ENCODE measurements at regions not wholly inside any gene's neighbourhood (a gene's known extent, or its start where the extent isn't known, plus 50 kb on each side); places are given as distances from the start of the nearest gene placed in this dataset.

DNA sequence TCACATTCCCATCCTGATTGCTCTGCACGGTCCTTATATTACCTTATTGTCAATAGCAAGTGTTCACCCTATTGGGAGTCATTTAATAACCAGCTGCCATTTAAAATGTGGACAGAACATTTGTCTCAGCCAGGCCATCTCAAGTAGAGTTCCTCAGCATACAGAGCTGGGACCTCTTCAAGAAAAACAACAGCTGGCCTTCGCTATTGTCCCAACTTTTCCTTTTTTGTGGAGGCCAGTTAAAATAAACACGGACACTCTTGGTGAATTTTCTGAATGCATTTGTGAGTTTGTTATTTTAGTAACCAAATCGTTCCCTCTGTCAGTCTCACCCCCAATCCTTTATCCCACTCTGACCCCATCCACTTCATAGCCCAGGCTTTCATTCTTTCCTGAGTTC lies 395.3 kb upstream of the PITX2 start:
- Histone ChIP-seq H3K4me3 (no peak overlapping the region), H3K9me3 (no peaks in the 10 kb centered on the region), H3K27me3 (no peaks in the 10 kb centered on the region), H3K36me3 (no peaks in the 10 kb centered on the region), H3K27ac (no peak overlapping the region), H3K4me1 (no peaks in the 10 kb centered on the region)
- FAIRE-seq = no peak
- 41 to 49% methylated on average over 4 of the region's 4 CpGs for WGBS, 2 donors
- no peak for ATAC-seq
- TF ChIP-seq, protein P1, sequence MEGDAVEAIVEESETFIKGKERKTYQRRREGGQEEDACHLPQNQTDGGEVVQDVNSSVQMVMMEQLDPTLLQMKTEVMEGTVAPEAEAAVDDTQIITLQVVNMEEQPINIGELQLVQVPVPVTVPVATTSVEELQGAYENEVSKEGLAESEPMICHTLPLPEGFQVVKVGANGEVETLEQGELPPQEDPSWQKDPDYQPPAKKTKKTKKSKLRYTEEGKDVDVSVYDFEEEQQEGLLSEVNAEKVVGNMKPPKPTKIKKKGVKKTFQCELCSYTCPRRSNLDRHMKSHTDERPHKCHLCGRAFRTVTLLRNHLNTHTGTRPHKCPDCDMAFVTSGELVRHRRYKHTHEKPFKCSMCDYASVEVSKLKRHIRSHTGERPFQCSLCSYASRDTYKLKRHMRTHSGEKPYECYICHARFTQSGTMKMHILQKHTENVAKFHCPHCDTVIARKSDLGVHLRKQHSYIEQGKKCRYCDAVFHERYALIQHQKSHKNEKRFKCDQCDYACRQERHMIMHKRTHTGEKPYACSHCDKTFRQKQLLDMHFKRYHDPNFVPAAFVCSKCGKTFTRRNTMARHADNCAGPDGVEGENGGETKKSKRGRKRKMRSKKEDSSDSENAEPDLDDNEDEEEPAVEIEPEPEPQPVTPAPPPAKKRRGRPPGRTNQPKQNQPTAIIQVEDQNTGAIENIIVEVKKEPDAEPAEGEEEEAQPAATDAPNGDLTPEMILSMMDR (IDR thresholded peaks at IDR 0.05) = no peak
- DNase-seq = no peak
- intact Hi-C loops (cut with DNase I) = no loop called here

DNA sequence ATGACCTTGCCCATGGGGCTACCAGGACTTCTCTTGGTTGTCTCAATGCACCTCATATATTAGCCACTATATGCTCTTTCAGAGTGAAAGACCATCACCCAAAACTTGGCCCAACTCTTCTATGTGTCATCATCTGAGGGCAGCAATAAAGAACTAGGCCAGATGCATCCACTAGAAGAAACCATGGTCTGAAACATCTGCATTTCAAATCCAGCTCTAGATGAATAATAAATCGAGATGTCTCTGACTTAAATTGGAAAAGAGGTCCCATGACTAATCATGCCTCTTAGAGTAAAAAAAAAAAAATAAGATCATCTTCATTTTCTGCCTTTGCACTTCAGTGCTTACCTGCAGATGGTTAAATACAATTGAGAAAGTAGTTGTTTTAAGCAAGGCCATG lies 397.6 kb upstream of the PITX2 start:
- Histone ChIP-seq H3K4me3 (no peak overlapping the region), H3K36me3 (no peaks in the 10 kb centered on the region), H3K4me1 (no peaks in the 10 kb centered on the region), H3K27me3 (no peaks in the 10 kb centered on the region), H3K27ac (no peak overlapping the region), H3K9me3 (no peaks in the 10 kb centered on the region)
- ATAC-seq (no peak), DNase-seq (no peak), FAIRE-seq (no peak)
- TF ChIP-seq, protein P1 (IDR thresholded peaks at IDR 0.05) = no peak
- 55 to 71% methylated on average over 1 of the region's 1 CpG for WGBS, 2 donors
- intact Hi-C loops (cut with DNase I) = no loop called here

DNA sequence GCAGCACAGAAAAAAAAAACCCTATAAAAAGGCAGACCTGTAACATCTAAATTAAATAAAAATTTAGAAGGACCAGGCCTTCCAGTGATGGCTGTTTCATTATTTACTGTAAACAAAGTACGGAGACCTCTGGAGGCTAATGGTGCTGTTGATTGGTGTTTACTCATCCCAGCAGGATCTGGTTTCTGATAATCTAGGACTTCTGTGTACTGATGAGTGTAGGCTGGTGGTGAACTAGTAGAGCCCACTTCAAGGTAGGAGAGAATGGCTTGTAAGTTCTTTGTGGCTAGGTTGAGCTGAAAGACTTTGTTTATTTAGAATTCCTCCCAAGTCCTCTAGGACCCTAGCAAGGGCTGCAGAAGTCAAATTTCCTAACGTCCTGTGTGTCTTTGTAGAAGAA lies 398.1 kb upstream of the PITX2 start:
- intact Hi-C loops (cut with DNase I) = no loop called here
- DNase-seq = no peak
- no peak for ATAC-seq
- WGBS, 2 donors = 24 to 26% methylated on average over 2 of the region's 2 CpGs
- FAIRE-seq = no peak
- TF ChIP-seq, protein P1 (IDR thresholded peaks at IDR 0.05) = no peak
- no peak overlapping the region for H3K27ac ChIP-seq
- no peaks in the 10 kb centered on the region for H3K27me3 ChIP-seq
- no peak overlapping the region for H3K4me3 ChIP-seq
- no peaks in the 10 kb centered on the region for H3K36me3 ChIP-seq
- no peaks in the 10 kb centered on the region for H3K4me1 ChIP-seq
- no peaks in the 10 kb centered on the region for H3K9me3 ChIP-seq

DNA sequence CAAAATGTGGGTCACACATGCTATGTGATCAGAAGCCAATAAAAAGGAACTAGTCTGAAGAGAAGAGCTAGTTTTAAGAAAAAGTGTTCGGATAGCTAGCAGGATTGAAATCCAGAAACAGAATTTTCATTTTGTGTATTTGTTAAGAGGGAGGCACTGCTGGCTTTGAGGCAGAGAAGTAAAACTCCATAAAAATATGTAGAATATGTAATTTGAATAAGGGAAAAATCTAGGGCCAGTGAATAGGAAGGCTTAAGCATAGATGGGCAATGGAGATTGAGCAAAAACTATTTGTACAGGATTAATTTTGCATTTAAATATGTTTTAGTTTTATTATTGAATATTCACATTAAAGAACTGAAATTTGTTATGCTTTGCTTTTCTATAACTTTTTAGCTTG lies 399.9 kb upstream of the PITX2 start:
- FAIRE-seq (no peak), DNase-seq (no peak), ATAC-seq (no peak)
- H3K4me1 ChIP-seq = no peaks in the 10 kb centered on the region
- TF ChIP-seq, protein P1 (IDR thresholded peaks at IDR 0.05) = no peak
- intact Hi-C loops (cut with DNase I) = no loop called here
- WGBS, 2 donors = 76 to 79% methylated on average over 1 of the region's 1 CpG
- no peak overlapping the region for H3K4me3 ChIP-seq
- no peaks in the 10 kb centered on the region for H3K36me3 ChIP-seq
- H3K27ac ChIP-seq = no peak overlapping the region
- H3K9me3 ChIP-seq = no peaks in the 10 kb centered on the region
- no peaks in the 10 kb centered on the region for H3K27me3 ChIP-seq

DNA sequence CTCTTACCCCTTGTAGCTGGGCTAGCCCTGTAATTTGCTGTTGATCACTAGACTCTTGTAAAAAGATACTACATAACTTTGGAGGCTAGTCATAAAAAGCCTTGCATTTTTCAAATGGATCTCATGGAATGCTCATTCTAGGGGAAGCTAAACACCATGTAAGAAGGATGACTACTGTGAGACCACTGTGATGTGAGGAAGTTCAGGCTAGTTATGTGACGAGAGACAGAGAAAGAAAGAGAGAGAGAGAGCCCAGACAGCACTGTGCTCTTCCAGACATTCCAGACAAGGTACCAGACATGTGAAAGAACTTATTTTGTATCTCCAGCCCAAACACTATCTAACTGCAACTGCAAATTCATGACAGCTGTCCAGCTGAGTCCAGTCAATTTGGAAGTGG lies 404.6 kb upstream of the PITX2 start:
- WGBS, 2 donors = 8 to 16% methylated on average over 1 of the region's 1 CpG
- H3K4me3 ChIP-seq = no peak overlapping the region
- no peaks in the 10 kb centered on the region for H3K4me1 ChIP-seq
- intact Hi-C loops (cut with DNase I) = no loop called here
- H3K9me3 ChIP-seq = no peaks in the 10 kb centered on the region
- FAIRE-seq = no peak
- no peaks in the 10 kb centered on the region for H3K27me3 ChIP-seq
- no peaks in the 10 kb centered on the region for H3K36me3 ChIP-seq
- no peak for ATAC-seq
- H3K27ac ChIP-seq = no peak overlapping the region
- DNase-seq = no peak
- TF ChIP-seq, protein P1 (IDR thresholded peaks at IDR 0.05) = no peak
